ENCODE measurements at regions not wholly inside any gene's neighbourhood (a gene's known extent, or its start where the extent isn't known, plus 50 kb on each side); places are given as distances from the start of the nearest gene placed in this dataset.

- DNase-seq (ENCODE audit: low read depth), result no peak
- no peak overlapping the region for H3K4me3 ChIP-seq (ENCODE audit: low read depth, low read length)
- TF ChIP-seq CTCF (IDR thresholded peaks at IDR 0.05; ENCODE audit: control insufficient read depth, extremely low read depth, insufficient read depth), result no peak
Measured at GRCh38 chr16:65429504-65430181, 307.8 kb upstream of the CDH11 start.

GRCh38 chr16:65426484-65426883 is 304.6 kb upstream of the CDH11 start:
- no peak for DNase-seq (ENCODE audit: low read depth)
- H3K4me3 ChIP-seq (ENCODE audit: low read depth, low read length), result no peak overlapping the region
- no peak for TF ChIP-seq CTCF (IDR thresholded peaks at IDR 0.05; ENCODE audit: control insufficient read depth, extremely low read depth, insufficient read depth)

- DNase-seq (ENCODE audit: low read depth), result no peak
- no peak for TF ChIP-seq CTCF (IDR thresholded peaks at IDR 0.05; ENCODE audit: control insufficient read depth, extremely low read depth, insufficient read depth)
Measured at GRCh38 chr16:65422934-65423333, 301.1 kb upstream of the CDH11 start.

GRCh38 chr16:65421596-65421995 is 299.7 kb upstream of the CDH11 start:
- H3K4me3 ChIP-seq (ENCODE audit: low read depth, low read length), result no peak overlapping the region
- no peak for DNase-seq (ENCODE audit: low read depth)
- no peak for TF ChIP-seq CTCF (IDR thresholded peaks at IDR 0.05; ENCODE audit: control insufficient read depth, extremely low read depth, insufficient read depth)

More at GRCh38 chr16:65422934-65423333, 301.1 kb upstream of the CDH11 start:
- H3K4me3 ChIP-seq (ENCODE audit: low read depth, low read length), result no peak overlapping the region

- TF ChIP-seq CTCF (IDR thresholded peaks at IDR 0.05; ENCODE audit: control insufficient read depth, extremely low read depth, insufficient read depth), result no peak
- DNase-seq (ENCODE audit: low read depth), result no peak
- no peak overlapping the region for H3K4me3 ChIP-seq (ENCODE audit: low read depth, low read length)
Measured at GRCh38 chr16:65418435-65418834, 296.6 kb upstream of the CDH11 start.

- no peak for DNase-seq (ENCODE audit: low read depth)
- H3K4me3 ChIP-seq (ENCODE audit: low read depth, low read length), result no peak overlapping the region
- TF ChIP-seq CTCF (IDR thresholded peaks at IDR 0.05; ENCODE audit: control insufficient read depth, extremely low read depth, insufficient read depth), result no peak
Measured at GRCh38 chr16:65415460-65415859, 293.6 kb upstream of the CDH11 start.
